ENCODE measurements at regions not wholly inside any gene's neighbourhood (a gene's known extent, or its start where the extent isn't known, plus 50 kb on each side); places are given as distances from the start of the nearest gene placed in this dataset.
"Not testable (repeated sequence)": the region's sequence is repeated elsewhere in the genome, so short reads cannot be mapped to it uniquely, and the experiment has no call there.

DNA sequence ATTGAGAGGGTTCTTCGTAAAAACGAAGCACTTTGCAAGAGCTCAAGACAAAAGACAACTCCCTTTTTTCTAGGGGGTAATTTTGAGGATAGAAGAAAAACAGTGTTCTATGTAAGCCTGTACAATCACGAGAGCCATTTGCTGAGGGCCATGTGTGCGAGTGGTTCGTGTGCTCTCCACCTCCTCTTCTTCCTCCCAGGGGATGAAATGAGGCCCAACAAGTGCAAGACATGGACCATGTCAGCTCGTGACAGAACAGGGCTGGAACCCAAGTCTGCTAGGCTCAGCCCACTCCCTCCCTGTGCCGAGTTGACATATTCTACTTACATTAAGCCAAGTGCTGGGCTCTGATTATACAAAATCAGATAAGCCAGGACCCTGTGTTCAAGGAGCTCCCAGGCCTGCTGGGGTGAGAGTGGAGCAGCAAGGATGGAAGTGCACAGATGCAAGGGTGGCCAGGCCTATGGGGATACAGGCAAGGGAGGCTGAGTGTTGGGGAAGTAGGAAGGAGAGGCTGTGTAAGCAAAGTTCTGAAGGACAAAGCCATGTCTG is 97.9 kb upstream of the MSX2 start:
- Mint-ChIP-seq H3K27ac (no peak overlapping the region), H3K9me3 (no peaks in the 10 kb centered on the region), H3K4me1 (ENCODE audit: low read depth) (no peaks in the 10 kb centered on the region), H3K4me3 (no peak overlapping the region), H3K27me3 (no peaks in the 10 kb centered on the region), H3K36me3 (ENCODE audit: low read depth) (no peaks in the 10 kb centered on the region)
- intact Hi-C loops (cut with micrococcal nuclease) = no loop called here

GRCh38 chr5:174636094-174636493 is 88.3 kb upstream of the MSX2 start:
- Mint-ChIP-seq H3K27ac (no peak overlapping the region), H3K4me1 (ENCODE audit: low read depth) (no peaks in the 10 kb centered on the region), H3K9me3 (no peaks in the 10 kb centered on the region), H3K4me3 (no peak overlapping the region), H3K27me3 (no peaks in the 10 kb centered on the region), H3K36me3 (ENCODE audit: low read depth) (no peaks in the 10 kb centered on the region)
- intact Hi-C loops (cut with micrococcal nuclease) = no loop called here

DNA sequence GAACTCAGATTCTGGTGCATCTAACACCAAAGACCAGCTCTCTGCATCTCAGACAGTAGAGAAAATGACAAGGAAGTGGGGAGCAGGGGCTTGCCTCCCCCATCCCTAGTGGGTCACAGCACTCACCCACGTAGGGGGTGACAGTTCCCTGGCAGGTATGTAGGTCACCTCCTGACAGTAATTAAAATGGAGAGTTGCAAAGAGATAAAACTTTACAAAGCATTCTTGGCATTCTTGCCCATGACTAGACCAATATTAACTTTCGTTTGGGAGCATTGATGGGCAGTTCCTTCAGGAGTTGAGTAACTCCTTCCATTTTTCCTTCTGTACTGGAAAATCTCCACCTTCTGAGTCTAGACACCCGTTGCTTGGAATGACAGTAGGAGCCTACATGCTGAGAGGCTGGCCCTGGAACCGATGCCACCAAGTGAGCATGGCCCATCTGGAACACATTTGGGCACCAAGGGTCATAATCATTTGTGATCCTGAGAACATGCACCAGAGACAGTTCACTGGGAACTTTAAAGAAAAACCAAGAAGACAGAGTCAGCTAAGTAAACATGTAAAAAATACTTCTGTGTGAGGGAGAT is 81.5 kb upstream of the MSX2 start:
- H3K9me3 Mint-ChIP-seq = peaks cover 10% of the 10 kb centered on the region
- H3K4me3 Mint-ChIP-seq = no peak overlapping the region
- H3K4me1 Mint-ChIP-seq (ENCODE audit: low read depth) = no peaks in the 10 kb centered on the region
- no peaks in the 10 kb centered on the region for H3K36me3 Mint-ChIP-seq (ENCODE audit: low read depth)
- H3K27ac Mint-ChIP-seq = no peak overlapping the region
- H3K27me3 Mint-ChIP-seq = no peaks in the 10 kb centered on the region
- intact Hi-C loops (cut with micrococcal nuclease) = no loop called here

DNA sequence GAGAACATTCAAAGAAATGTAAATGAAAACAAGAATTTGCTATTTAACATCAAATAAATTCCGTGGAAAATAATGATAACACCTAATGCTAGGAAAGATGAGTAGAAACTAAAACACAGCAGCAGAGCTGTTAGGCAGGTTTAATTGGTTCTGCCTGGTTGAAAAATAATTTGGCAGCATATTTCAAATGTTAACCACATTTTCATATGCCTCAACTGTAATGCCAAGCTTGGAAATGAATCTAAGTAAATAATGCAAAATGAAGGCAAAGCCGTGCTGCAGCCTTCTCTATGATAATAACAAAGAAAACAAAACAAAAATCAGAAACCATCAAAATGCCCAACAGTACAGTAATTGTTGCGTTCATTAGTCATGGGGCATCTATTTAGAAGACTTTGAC is 79.9 kb upstream of the MSX2 start:
- Mint-ChIP-seq H3K4me1 (ENCODE audit: low read depth) (no peaks in the 10 kb centered on the region), H3K36me3 (ENCODE audit: low read depth) (no peaks in the 10 kb centered on the region), H3K27ac (no peak overlapping the region), H3K27me3 (no peaks in the 10 kb centered on the region), H3K4me3 (no peak overlapping the region), H3K9me3 (peaks cover 16% of the 10 kb centered on the region)
- intact Hi-C loops (cut with micrococcal nuclease) = no loop called here

DNA sequence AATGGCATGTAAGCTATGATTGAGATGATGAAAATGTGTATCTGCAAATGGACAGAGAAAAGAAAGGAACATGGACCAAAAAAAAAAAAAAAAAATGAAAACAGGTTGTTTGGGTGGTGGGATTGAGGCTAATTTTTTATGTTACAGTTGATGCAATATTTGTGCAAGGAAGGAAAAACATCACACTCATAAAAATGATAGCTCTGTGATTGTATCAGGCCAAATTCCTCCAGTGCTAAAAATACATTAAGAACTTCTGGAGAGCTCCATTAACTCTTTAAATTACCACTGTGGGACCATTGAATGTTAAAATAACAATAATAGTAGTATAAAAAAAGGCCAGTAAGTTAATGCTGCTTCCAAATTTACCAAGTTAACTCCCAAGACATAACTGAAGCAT is 79.5 kb upstream of the MSX2 start:
- Mint-ChIP-seq H3K36me3 (ENCODE audit: low read depth) (no peaks in the 10 kb centered on the region), H3K4me3 (no peak overlapping the region), H3K27ac (no peak overlapping the region), H3K27me3 (no peaks in the 10 kb centered on the region), H3K4me1 (ENCODE audit: low read depth) (no peaks in the 10 kb centered on the region), H3K9me3 (peaks cover 16% of the 10 kb centered on the region)
- intact Hi-C loops (cut with micrococcal nuclease) = no loop called here

- no peaks in the 10 kb centered on the region for H3K4me1 Mint-ChIP-seq (ENCODE audit: low read depth)
- no peak overlapping the region for H3K4me3 Mint-ChIP-seq
- peaks cover 16% of the 10 kb centered on the region for H3K9me3 Mint-ChIP-seq
- no peak overlapping the region for H3K27ac Mint-ChIP-seq
- H3K36me3 Mint-ChIP-seq (ENCODE audit: low read depth) = no peaks in the 10 kb centered on the region
- intact Hi-C loops (cut with micrococcal nuclease) = no loop called here
- H3K27me3 Mint-ChIP-seq = no peaks in the 10 kb centered on the region
These were observed 78.7 kb upstream of the MSX2 start for GRCh38 chr5:174645677-174646076.

DNA sequence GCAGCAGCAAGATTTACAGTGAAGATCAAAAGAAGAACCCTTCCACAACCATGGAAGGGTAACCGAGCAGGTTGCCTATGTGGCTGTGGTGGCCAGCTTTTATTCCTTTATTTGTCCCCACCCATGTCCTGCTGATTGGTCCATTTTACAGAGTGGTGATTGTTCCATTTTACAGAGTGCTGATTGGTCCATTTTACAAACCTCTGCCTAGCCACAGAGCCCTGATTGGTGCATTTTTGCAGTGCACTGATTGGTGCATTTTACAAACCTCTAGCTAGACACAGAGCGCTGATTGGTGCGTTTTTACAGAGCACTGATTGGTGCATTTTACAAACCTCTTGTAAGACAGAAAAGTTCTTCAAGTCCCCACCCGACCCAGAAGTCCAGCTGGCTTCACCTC is 75.8 kb upstream of the MSX2 start:
- H3K4me1 Mint-ChIP-seq (ENCODE audit: low read depth); intact Hi-C loops (cut with micrococcal nuclease); H3K4me3 Mint-ChIP-seq; H3K27ac Mint-ChIP-seq; H3K36me3 Mint-ChIP-seq (ENCODE audit: low read depth); H3K27me3 Mint-ChIP-seq: not testable (repeated sequence)
- H3K9me3 Mint-ChIP-seq = peaks cover 16% of the 10 kb centered on the region

GRCh38 chr5:174649391-174649790 is 75.0 kb upstream of the MSX2 start:
- H3K27ac Mint-ChIP-seq = no peak overlapping the region
- no peaks in the 10 kb centered on the region for H3K27me3 Mint-ChIP-seq
- no peaks in the 10 kb centered on the region for H3K36me3 Mint-ChIP-seq (ENCODE audit: low read depth)
- intact Hi-C loops (cut with micrococcal nuclease) = no loop called here
- no peaks in the 10 kb centered on the region for H3K4me1 Mint-ChIP-seq (ENCODE audit: low read depth)
- H3K9me3 Mint-ChIP-seq = peaks cover 16% of the 10 kb centered on the region
- no peak overlapping the region for H3K4me3 Mint-ChIP-seq

DNA sequence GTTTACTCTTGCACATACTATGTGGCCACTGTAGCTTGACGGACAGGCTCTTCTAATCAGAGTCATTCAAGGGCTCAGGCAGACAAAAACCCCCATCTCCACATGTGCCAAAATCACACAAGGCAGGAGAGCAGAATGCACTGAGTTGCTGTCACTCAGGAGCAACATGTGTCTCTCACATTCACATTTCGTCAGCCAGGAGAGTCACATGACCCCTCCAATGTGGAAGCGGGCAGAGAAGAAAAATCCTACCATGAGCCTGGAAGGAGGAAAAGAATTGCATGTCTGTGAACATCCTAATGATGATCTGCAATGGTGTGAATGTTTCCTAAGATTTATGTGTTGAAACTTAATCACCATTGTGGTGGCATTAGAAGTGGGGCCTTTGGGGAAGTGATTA is 69.9 kb upstream of the MSX2 start:
- intact Hi-C loops (cut with micrococcal nuclease) = no loop called here
- Mint-ChIP-seq H3K4me1 (ENCODE audit: low read depth) (no peaks in the 10 kb centered on the region), H3K4me3 (no peak overlapping the region), H3K36me3 (ENCODE audit: low read depth) (no peaks in the 10 kb centered on the region), H3K27me3 (no peaks in the 10 kb centered on the region), H3K9me3 (no peaks in the 10 kb centered on the region), H3K27ac (no peak overlapping the region)

GRCh38 chr5:174655351-174655750 is 69.0 kb upstream of the MSX2 start:
- no peaks in the 10 kb centered on the region for H3K4me1 Mint-ChIP-seq (ENCODE audit: low read depth)
- H3K36me3 Mint-ChIP-seq (ENCODE audit: low read depth) = no peaks in the 10 kb centered on the region
- intact Hi-C loops (cut with micrococcal nuclease) = no loop called here
- H3K4me3 Mint-ChIP-seq = no peak overlapping the region
- H3K27ac Mint-ChIP-seq = no peak overlapping the region
- H3K9me3 Mint-ChIP-seq = no peaks in the 10 kb centered on the region
- H3K27me3 Mint-ChIP-seq = no peaks in the 10 kb centered on the region

- intact Hi-C loops (cut with micrococcal nuclease) = no loop called here
- no peaks in the 10 kb centered on the region for H3K36me3 Mint-ChIP-seq (ENCODE audit: low read depth)
- no peak overlapping the region for H3K27ac Mint-ChIP-seq
These were observed 60.1 kb upstream of the MSX2 start for GRCh38 chr5:174664180-174664850.

GRCh38 chr5:174665347-174665746 is 59.0 kb upstream of the MSX2 start:
- intact Hi-C loops (cut with micrococcal nuclease) = no loop called here
- no peak overlapping the region for H3K27ac Mint-ChIP-seq
- no peaks in the 10 kb centered on the region for H3K36me3 Mint-ChIP-seq (ENCODE audit: low read depth)
- no peaks in the 10 kb centered on the region for H3K4me1 Mint-ChIP-seq (ENCODE audit: low read depth)
- H3K9me3 Mint-ChIP-seq = no peaks in the 10 kb centered on the region
- H3K27me3 Mint-ChIP-seq = peaks cover 2% of the 10 kb centered on the region
- H3K4me3 Mint-ChIP-seq = no peak overlapping the region

More at GRCh38 chr5:174664180-174664850, 60.1 kb upstream of the MSX2 start:
- no peaks in the 10 kb centered on the region for H3K9me3 Mint-ChIP-seq
- peaks cover 2% of the 10 kb centered on the region for H3K27me3 Mint-ChIP-seq
- no peak overlapping the region for H3K4me3 Mint-ChIP-seq
- no peaks in the 10 kb centered on the region for H3K4me1 Mint-ChIP-seq (ENCODE audit: low read depth)

GRCh38 chr5:174667526-174667925 is 56.9 kb upstream of the MSX2 start:
- Mint-ChIP-seq H3K4me3 (no peak overlapping the region), H3K27ac (no peak overlapping the region), H3K4me1 (ENCODE audit: low read depth) (no peaks in the 10 kb centered on the region), H3K9me3 (no peaks in the 10 kb centered on the region), H3K36me3 (ENCODE audit: low read depth) (no peaks in the 10 kb centered on the region), H3K27me3 (peaks cover 2% of the 10 kb centered on the region)
- intact Hi-C loops (cut with micrococcal nuclease) = no loop called here

DNA sequence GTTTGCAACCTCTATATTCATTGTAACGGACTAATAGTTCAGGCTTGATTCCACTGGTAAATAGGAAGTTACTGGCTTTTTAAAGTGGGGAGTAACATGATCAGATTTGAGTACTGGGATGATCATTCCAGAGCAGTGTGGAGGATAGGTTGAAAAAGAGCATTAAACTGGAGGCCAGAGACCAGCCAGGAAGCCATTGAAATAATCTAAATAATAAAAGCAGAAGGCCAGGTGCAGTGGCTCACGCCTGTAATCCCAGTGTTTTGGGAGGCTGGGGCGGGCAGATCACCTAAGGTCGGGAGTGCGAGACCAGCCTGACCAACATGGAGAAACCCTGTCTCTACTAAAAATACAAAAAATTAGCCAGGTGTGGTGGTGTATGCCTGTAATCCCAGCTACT is 56.0 kb upstream of the MSX2 start:
- no peak overlapping the region for H3K4me3 Mint-ChIP-seq
- intact Hi-C loops (cut with micrococcal nuclease) = no loop called here
- H3K36me3 Mint-ChIP-seq (ENCODE audit: low read depth) = no peaks in the 10 kb centered on the region
- no peaks in the 10 kb centered on the region for H3K9me3 Mint-ChIP-seq
- H3K27ac Mint-ChIP-seq = no peak overlapping the region
- H3K27me3 Mint-ChIP-seq = peaks cover 2% of the 10 kb centered on the region
- H3K4me1 Mint-ChIP-seq (ENCODE audit: low read depth) = no peaks in the 10 kb centered on the region

Data from dendritic cell treated with granulocyte-macrophage colony-stimulating factor and Interleukin-4, amounts not matched to agents 40 ng/mL and 50 ng/mL, for 4 days (primary cell).